ENCODE measurements at regions not wholly inside any gene's neighbourhood (a gene's known extent, or its start where the extent isn't known, plus 50 kb on each side); places are given as distances from the start of the nearest gene placed in this dataset.

GRCh38 chr2:183614799-183615435, 490.7 kb downstream of the NUP35 start:
- peaks cover 0 to 9% (median 0%) of the 10 kb centered on the region in 5 donors for H3K4me1 ChIP-seq (ENCODE audit: control insufficient read depth in 5 of 5, insufficient read depth in 5 of 5, low read length in 5 of 5)
- H3K9ac ChIP-seq (ENCODE audit: low read length in 5 of 5), result no peak overlapping the region
- no peaks in the 10 kb centered on the region for H3K27me3 ChIP-seq (ENCODE audit: control insufficient read depth in 5 of 5, insufficient read depth in 4 of 5, low read length in 5 of 5)
- H3K27ac ChIP-seq (ENCODE audit: low read depth, low read length), result no peak overlapping the region
- H3K36me3 ChIP-seq (ENCODE audit: control insufficient read depth in 5 of 5, insufficient read depth in 5 of 5, low read length in 5 of 5), result no peaks in the 10 kb centered on the region
- H3K4me3 ChIP-seq (ENCODE audit: low read depth in 1 of 5, low read length in 5 of 5), result no peak overlapping the region
- peaks cover 0 to 7% (median 2%) of the 10 kb centered on the region in 5 donors for H3K9me3 ChIP-seq (ENCODE audit: control insufficient read depth in 5 of 5, low read length in 5 of 5)

- no peak overlapping the region for H3K4me3 ChIP-seq (ENCODE audit: low read depth in 1 of 5, low read length in 5 of 5)
- peaks cover 0 to 7% (median 2%) of the 10 kb centered on the region in 5 donors for H3K9me3 ChIP-seq (ENCODE audit: control insufficient read depth in 5 of 5, low read length in 5 of 5)
- H3K9ac ChIP-seq (ENCODE audit: low read length in 5 of 5), result no peak overlapping the region
- no peaks in the 10 kb centered on the region for H3K27me3 ChIP-seq (ENCODE audit: control insufficient read depth in 5 of 5, insufficient read depth in 4 of 5, low read length in 5 of 5)
- no peaks in the 10 kb centered on the region for H3K4me1 ChIP-seq (ENCODE audit: control insufficient read depth in 5 of 5, insufficient read depth in 5 of 5, low read length in 5 of 5)
- no peaks in the 10 kb centered on the region for H3K36me3 ChIP-seq (ENCODE audit: control insufficient read depth in 5 of 5, insufficient read depth in 5 of 5, low read length in 5 of 5)
- no peak overlapping the region for H3K27ac ChIP-seq (ENCODE audit: low read depth, low read length)
Measured at GRCh38 chr2:183623227-183623626, 499.0 kb downstream of the NUP35 start.

DNA sequence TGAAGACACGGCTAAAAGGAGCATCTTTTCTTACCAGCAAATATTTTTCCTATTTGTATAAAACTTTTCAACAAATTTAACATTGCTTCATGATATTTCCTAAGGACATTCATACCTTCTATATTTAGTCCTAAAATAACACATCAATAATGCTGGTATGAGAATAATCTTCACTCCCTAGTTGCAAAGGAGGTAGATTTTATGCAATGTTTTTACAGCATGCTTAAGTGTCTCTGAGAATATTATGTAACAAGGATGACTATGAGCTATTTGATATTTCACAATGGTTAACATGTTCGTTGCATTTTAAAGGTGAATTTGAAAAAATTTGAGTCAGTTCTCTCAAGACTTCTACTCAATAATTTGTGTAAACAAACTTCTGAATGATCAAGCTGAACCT, 506.7 kb downstream of the NUP35 start:
- H3K9ac ChIP-seq (ENCODE audit: low read length in 5 of 5), result no peak overlapping the region
- H3K27me3 ChIP-seq (ENCODE audit: control insufficient read depth in 5 of 5, insufficient read depth in 4 of 5, low read length in 5 of 5), result no peaks in the 10 kb centered on the region
- H3K4me1 ChIP-seq (ENCODE audit: control insufficient read depth in 5 of 5, insufficient read depth in 5 of 5, low read length in 5 of 5), result no peaks in the 10 kb centered on the region
- H3K36me3 ChIP-seq (ENCODE audit: control insufficient read depth in 5 of 5, insufficient read depth in 5 of 5, low read length in 5 of 5), result no peaks in the 10 kb centered on the region
- no peak overlapping the region for H3K27ac ChIP-seq (ENCODE audit: low read depth, low read length)
- no peaks in the 10 kb centered on the region for H3K9me3 ChIP-seq (ENCODE audit: control insufficient read depth in 5 of 5, low read length in 5 of 5)
- no peak overlapping the region for H3K4me3 ChIP-seq (ENCODE audit: low read depth in 1 of 5, low read length in 5 of 5)

- Histone ChIP-seq H3K4me1 (ENCODE audit: control insufficient read depth in 5 of 5, insufficient read depth in 5 of 5, low read length in 5 of 5) (no peaks in the 10 kb centered on the region), H3K9me3 (ENCODE audit: control insufficient read depth in 5 of 5, low read length in 5 of 5) (no peaks in the 10 kb centered on the region), H3K27ac (ENCODE audit: low read depth, low read length) (no peak overlapping the region), H3K36me3 (ENCODE audit: control insufficient read depth in 5 of 5, insufficient read depth in 5 of 5, low read length in 5 of 5) (no peaks in the 10 kb centered on the region), H3K9ac (ENCODE audit: low read length in 5 of 5) (no peak overlapping the region), H3K27me3 (ENCODE audit: control insufficient read depth in 5 of 5, insufficient read depth in 4 of 5, low read length in 5 of 5) (no peaks in the 10 kb centered on the region), H3K4me3 (ENCODE audit: low read depth in 1 of 5, low read length in 5 of 5) (no peak overlapping the region)
Measured at GRCh38 chr2:183656121-183656520, 531.9 kb downstream of the NUP35 start.

- H3K9ac ChIP-seq (ENCODE audit: low read length in 5 of 5), result no peak overlapping the region
- H3K9me3 ChIP-seq (ENCODE audit: control insufficient read depth in 5 of 5, low read length in 5 of 5), result no peaks in the 10 kb centered on the region
- no peaks in the 10 kb centered on the region for H3K36me3 ChIP-seq (ENCODE audit: control insufficient read depth in 5 of 5, insufficient read depth in 5 of 5, low read length in 5 of 5)
Measured at GRCh38 chr2:183665425-183665824, 541.2 kb downstream of the NUP35 start.

GRCh38 chr2:183666031-183666430, 541.8 kb downstream of the NUP35 start:
- Histone ChIP-seq H3K4me3 (ENCODE audit: low read depth in 1 of 5, low read length in 5 of 5) (no peak overlapping the region), H3K9me3 (ENCODE audit: control insufficient read depth in 5 of 5, low read length in 5 of 5) (no peaks in the 10 kb centered on the region), H3K4me1 (ENCODE audit: control insufficient read depth in 5 of 5, insufficient read depth in 5 of 5, low read length in 5 of 5) (peaks cover 0 to 2% (median 0%) of the 10 kb centered on the region in 5 donors), H3K36me3 (ENCODE audit: control insufficient read depth in 5 of 5, insufficient read depth in 5 of 5, low read length in 5 of 5) (no peaks in the 10 kb centered on the region), H3K9ac (ENCODE audit: low read length in 5 of 5) (no peak overlapping the region), H3K27ac (ENCODE audit: low read depth, low read length) (no peak overlapping the region), H3K27me3 (ENCODE audit: control insufficient read depth in 5 of 5, insufficient read depth in 4 of 5, low read length in 5 of 5) (no peaks in the 10 kb centered on the region)

More at GRCh38 chr2:183665425-183665824, 541.2 kb downstream of the NUP35 start:
- H3K27ac ChIP-seq (ENCODE audit: low read depth, low read length), result no peak overlapping the region
- H3K4me3 ChIP-seq (ENCODE audit: low read depth in 1 of 5, low read length in 5 of 5), result no peak overlapping the region
- no peaks in the 10 kb centered on the region for H3K27me3 ChIP-seq (ENCODE audit: control insufficient read depth in 5 of 5, insufficient read depth in 4 of 5, low read length in 5 of 5)
- H3K4me1 ChIP-seq (ENCODE audit: control insufficient read depth in 5 of 5, insufficient read depth in 5 of 5, low read length in 5 of 5), result peaks cover 0 to 2% (median 0%) of the 10 kb centered on the region in 5 donors

DNA sequence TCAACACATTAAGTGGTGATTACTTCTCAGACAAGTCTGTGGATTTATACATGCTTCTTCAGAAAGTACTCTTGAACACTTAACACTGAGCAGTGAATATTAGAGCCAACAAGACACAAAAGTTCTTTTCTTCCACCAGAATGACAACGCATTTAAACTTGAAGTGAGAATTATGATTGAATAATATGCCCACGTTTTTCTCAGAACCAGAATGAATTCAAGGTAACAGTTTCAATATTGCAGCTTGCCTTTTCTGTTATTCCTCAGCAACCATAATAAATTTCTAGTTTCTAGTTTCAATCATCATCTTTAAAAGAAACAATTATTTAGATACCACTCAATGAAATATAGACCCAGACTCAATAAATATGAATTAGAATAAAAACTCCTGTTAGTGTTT, 547.0 kb downstream of the NUP35 start:
- Histone ChIP-seq H3K4me3 (ENCODE audit: low read depth in 1 of 5, low read length in 5 of 5) (no peak overlapping the region), H3K36me3 (ENCODE audit: control insufficient read depth in 5 of 5, insufficient read depth in 5 of 5, low read length in 5 of 5) (no peaks in the 10 kb centered on the region), H3K4me1 (ENCODE audit: control insufficient read depth in 5 of 5, insufficient read depth in 5 of 5, low read length in 5 of 5) (no peaks in the 10 kb centered on the region), H3K27ac (ENCODE audit: low read depth, low read length) (no peak overlapping the region), H3K9ac (ENCODE audit: low read length in 5 of 5) (no peak overlapping the region), H3K27me3 (ENCODE audit: control insufficient read depth in 5 of 5, insufficient read depth in 4 of 5, low read length in 5 of 5) (no peaks in the 10 kb centered on the region), H3K9me3 (ENCODE audit: control insufficient read depth in 5 of 5, low read length in 5 of 5) (no peaks in the 10 kb centered on the region)

GRCh38 chr2:183678908-183679307, 554.7 kb downstream of the NUP35 start:
- no peaks in the 10 kb centered on the region for H3K27me3 ChIP-seq (ENCODE audit: control insufficient read depth in 5 of 5, insufficient read depth in 4 of 5, low read length in 5 of 5)
- H3K9me3 ChIP-seq (ENCODE audit: control insufficient read depth in 5 of 5, low read length in 5 of 5), result no peaks in the 10 kb centered on the region
- no peaks in the 10 kb centered on the region for H3K36me3 ChIP-seq (ENCODE audit: control insufficient read depth in 5 of 5, insufficient read depth in 5 of 5, low read length in 5 of 5)
- no peak overlapping the region for H3K9ac ChIP-seq (ENCODE audit: low read length in 5 of 5)
- H3K4me3 ChIP-seq (ENCODE audit: low read depth in 1 of 5, low read length in 5 of 5), result no peak overlapping the region
- H3K27ac ChIP-seq (ENCODE audit: low read depth, low read length), result no peak overlapping the region
- no peaks in the 10 kb centered on the region for H3K4me1 ChIP-seq (ENCODE audit: control insufficient read depth in 5 of 5, insufficient read depth in 5 of 5, low read length in 5 of 5)

DNA sequence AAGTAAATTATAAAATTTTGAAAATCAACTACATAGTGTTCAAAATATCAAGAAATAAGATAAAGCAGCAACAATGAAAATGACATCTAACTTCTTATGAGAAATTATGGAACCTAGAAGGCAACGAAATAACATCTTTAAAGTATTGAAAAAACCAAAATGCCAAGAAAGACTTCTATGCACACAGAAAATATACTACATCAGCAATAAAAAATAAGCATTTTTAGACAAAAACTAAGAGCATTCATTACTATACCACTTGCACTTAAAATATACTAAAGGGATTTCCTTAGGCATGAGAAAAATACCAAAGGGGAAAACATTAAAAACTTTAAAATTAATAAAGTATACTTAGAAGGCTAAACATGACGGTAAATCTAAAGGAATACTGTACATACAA, 556.3 kb downstream of the NUP35 start:
- Histone ChIP-seq H3K4me1 (ENCODE audit: control insufficient read depth in 5 of 5, insufficient read depth in 5 of 5, low read length in 5 of 5) (no peaks in the 10 kb centered on the region), H3K4me3 (ENCODE audit: low read depth in 1 of 5, low read length in 5 of 5) (no peak overlapping the region)

DNA sequence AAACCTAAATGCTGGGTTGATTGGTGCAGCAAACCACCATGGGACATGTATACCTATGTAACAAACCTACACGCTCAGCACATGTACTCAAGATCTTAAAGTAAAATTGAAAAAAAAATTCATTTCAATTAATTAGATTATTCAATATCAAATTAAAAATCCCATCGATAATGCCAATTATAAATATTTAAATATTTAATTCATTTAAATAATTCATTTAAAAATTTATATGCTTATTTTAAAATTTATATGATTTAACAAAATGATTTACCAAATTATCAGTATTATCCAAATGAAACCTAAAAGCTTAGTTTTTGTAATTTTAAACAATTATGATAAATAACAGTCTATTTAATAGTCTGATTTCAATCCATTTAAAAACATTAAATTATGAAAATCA, 560.4 kb downstream of the NUP35 start:
- Histone ChIP-seq H3K27me3 (ENCODE audit: control insufficient read depth in 5 of 5, insufficient read depth in 4 of 5, low read length in 5 of 5) (no peaks in the 10 kb centered on the region), H3K9me3 (ENCODE audit: control insufficient read depth in 5 of 5, low read length in 5 of 5) (peaks cover 0 to 3% (median 0%) of the 10 kb centered on the region in 5 donors), H3K36me3 (ENCODE audit: control insufficient read depth in 5 of 5, insufficient read depth in 5 of 5, low read length in 5 of 5) (no peaks in the 10 kb centered on the region), H3K4me3 (ENCODE audit: low read depth in 1 of 5, low read length in 5 of 5) (no peak overlapping the region), H3K27ac (ENCODE audit: low read depth, low read length) (no peak overlapping the region), H3K4me1 (ENCODE audit: control insufficient read depth in 5 of 5, insufficient read depth in 5 of 5, low read length in 5 of 5) (no peaks in the 10 kb centered on the region), H3K9ac (ENCODE audit: low read length in 5 of 5) (no peak overlapping the region)

More for the DNA sequence above, 556.3 kb downstream of the NUP35 start:
- no peaks in the 10 kb centered on the region for H3K36me3 ChIP-seq (ENCODE audit: control insufficient read depth in 5 of 5, insufficient read depth in 5 of 5, low read length in 5 of 5)
- peaks cover 0 to 3% (median 0%) of the 10 kb centered on the region in 5 donors for H3K9me3 ChIP-seq (ENCODE audit: control insufficient read depth in 5 of 5, low read length in 5 of 5)
- H3K27me3 ChIP-seq (ENCODE audit: control insufficient read depth in 5 of 5, insufficient read depth in 4 of 5, low read length in 5 of 5), result no peaks in the 10 kb centered on the region
- no peak overlapping the region for H3K27ac ChIP-seq (ENCODE audit: low read depth, low read length)
- no peak overlapping the region for H3K9ac ChIP-seq (ENCODE audit: low read length in 5 of 5)
